T-cell (primary cell): ENCODE measurements at regions not wholly inside any gene's neighbourhood (a gene's known extent, or its start where the extent isn't known, plus 50 kb on each side); places are given as distances from the start of the nearest gene placed in this dataset.
"Not testable (repeated sequence)": the region's sequence is repeated elsewhere in the genome, so short reads cannot be mapped to it uniquely, and the experiment has no call there.

Experiments
- ATAC-seq, 4 experiments: fragments of 200-7000 bp in 3 of 4; fragments of 150-1000 bp in 1 of 4; cut with Tn5 transposase; replicated peaks in 1 of 4; 1 replicate in 3 of 4; 2 replicates in 1 of 4; pipeline ENCODE4 v1.10.0; 2021; ENCODE audit warnings: moderate library complexity in 3 of 4, mild to moderate bottlenecking in 2 of 4, moderate number of reproducible peaks in 1 of 4
- CTCF ChIA-PET, 2 donors: fragments of 300-600 bp; sonication (Branson Sonifier 250); formaldehyde crosslinking; loops; one replicate each; lab custom pipeline; 2022; ENCODE audit warnings: antibody characterized with exemption in 2 of 2; lab: Charles Lee
- POLR2A ChIA-PET, 2 donors: fragments of 300-600 bp; sonication (Branson Sonifier 250); formaldehyde crosslinking; loops; one replicate each; lab custom pipeline; 2022; ENCODE audit warnings: antibody characterized with exemption in 2 of 2; lab: Charles Lee
- DNase-seq, 35 experiments: peaks; one replicate each; pipeline versions ENCODE4 v3.0.0 to v3.0.0-alpha.2; 2013 to 2023
- H3K27ac ChIP-seq: one replicate; pipeline ENCODE4 v1.5.1; 2013; ENCODE audit warnings: low read length
- H3K27me3 ChIP-seq, 2 experiments: replicated peaks in 1 of 2; 1 replicate in 1 of 2; 2 replicates in 1 of 2; pipeline versions ENCODE4 v1.6.1 to v1.7.0; 2013; ENCODE audit warnings: low read length in 1 of 2, mixed read lengths in 1 of 2; ENCODE audit not compliant: control insufficient read depth in 2 of 2, insufficient read depth in 2 of 2; ENCODE audit errors: extremely low read depth in 1 of 2
- H3K36me3 ChIP-seq, 2 donors: 1 replicate in 1 of 2; 2 replicates in 1 of 2; pipeline versions ENCODE4 v1.6.1 to v1.7.0; 2013; ENCODE audit warnings: low read length in 1 of 2; ENCODE audit not compliant: control insufficient read depth in 2 of 2, insufficient read depth in 1 of 2; ENCODE audit errors: extremely low read depth in 1 of 2
- H3K4me1 ChIP-seq, 2 experiments: 1 replicate in 1 of 2; 2 replicates in 1 of 2; pipeline versions ENCODE4 v1.6.1 to v1.7.0; 2013; ENCODE audit warnings: low read length in 2 of 2, mixed read lengths in 1 of 2; ENCODE audit not compliant: insufficient read depth in 2 of 2, control insufficient read depth in 1 of 2; ENCODE audit errors: extremely low read depth in 1 of 2
- H3K4me3 ChIP-seq, 2 donors: 1 replicate in 1 of 2; 2 replicates in 1 of 2; pipeline versions ENCODE4 v1.5.1 to v1.7.0; 2013; ENCODE audit warnings: mild to moderate bottlenecking in 2 of 2, low read length in 1 of 2, moderate library complexity in 1 of 2; ENCODE audit not compliant: control insufficient read depth in 1 of 2; ENCODE audit errors: extremely low read depth in 1 of 2
- H3K9me3 ChIP-seq: 2 replicates; pipeline ENCODE4 v1.7.0; 2013
- H3K27ac Mint-ChIP-seq, 2 donors: one replicate each; pipeline ENCODE4 v1.8.0; 2020 to 2021; ENCODE audit warnings: mild to moderate bottlenecking in 2 of 2, mixed read lengths in 2 of 2
- H3K27me3 Mint-ChIP-seq, 2 donors: one replicate each; pipeline ENCODE4 v1.8.0; 2021 to 2022; ENCODE audit warnings: mixed read lengths in 2 of 2
- H3K36me3 Mint-ChIP-seq: one replicate; pipeline ENCODE4 v1.8.0; 2021; ENCODE audit warnings: mixed read lengths
- H3K4me1 Mint-ChIP-seq, 3 donors: one replicate each; pipeline ENCODE4 v1.8.0; 2020 to 2022; ENCODE audit warnings: mixed read lengths in 3 of 3, mild to moderate bottlenecking in 1 of 3
- H3K4me3 Mint-ChIP-seq, 3 donors: one replicate each; pipeline ENCODE4 v1.8.0; 2020 to 2022; ENCODE audit warnings: mild to moderate bottlenecking in 3 of 3, mixed read lengths in 3 of 3, moderate library complexity in 3 of 3
- H3K9me3 Mint-ChIP-seq, 3 donors: one replicate each; pipeline ENCODE4 v1.8.0; 2020 to 2022; ENCODE audit warnings: mixed read lengths in 3 of 3
- WGBS: methylation state at CpG from one replicate; pipeline ENCODE4 v1.1.5; 2013; ENCODE audit warnings: missing lambda C conversion rate; ENCODE audit not compliant: insufficient coverage; 5-methylcytosine and 5-hydroxymethylcytosine counted together

DNA sequence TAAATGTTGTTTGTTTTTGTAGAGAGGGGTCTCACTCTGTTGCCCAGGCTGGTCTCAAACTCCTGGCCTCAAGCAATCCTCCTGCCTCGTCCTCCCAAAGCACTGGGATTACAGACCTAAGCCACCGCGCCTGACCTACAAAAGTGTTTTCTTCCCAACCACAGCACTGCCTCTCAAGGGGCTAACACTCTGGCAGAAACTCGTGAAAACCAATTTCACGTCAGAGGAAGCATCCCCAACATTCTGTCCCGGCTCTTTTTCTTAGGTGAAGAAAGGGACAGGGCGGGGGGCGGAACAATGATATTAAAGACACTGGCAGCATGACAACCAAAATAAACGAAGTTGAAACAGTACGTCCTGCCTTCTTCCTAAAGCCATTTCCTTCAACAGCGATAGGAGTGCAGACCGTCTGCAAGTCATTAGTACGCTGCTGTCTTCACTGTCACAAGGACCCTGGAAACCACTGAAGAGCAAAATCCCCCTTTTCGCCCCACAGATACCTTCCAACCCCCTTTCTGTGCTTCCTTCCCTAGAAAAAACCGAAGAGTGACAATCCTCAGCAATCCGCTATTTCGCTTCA lies 79.5 kb upstream of the NBPF20 start:
- H3K27me3 ChIP-seq, H3K27me3 Mint-ChIP-seq, H3K4me1 Mint-ChIP-seq, H3K4me3 Mint-ChIP-seq, H3K27ac ChIP-seq, H3K27ac Mint-ChIP-seq, POLR2A ChIA-PET, DNase-seq, H3K4me3 ChIP-seq, H3K36me3 Mint-ChIP-seq, H3K4me1 ChIP-seq, CTCF ChIA-PET, H3K9me3 Mint-ChIP-seq, H3K9me3 ChIP-seq, H3K36me3 ChIP-seq: not testable (repeated sequence)
- no CpG with 5 or more reads among the region's 17 CpGs for WGBS
- peak in 2 of 4 experiments; percentile 16 to 42 for ATAC-seq

DNA sequence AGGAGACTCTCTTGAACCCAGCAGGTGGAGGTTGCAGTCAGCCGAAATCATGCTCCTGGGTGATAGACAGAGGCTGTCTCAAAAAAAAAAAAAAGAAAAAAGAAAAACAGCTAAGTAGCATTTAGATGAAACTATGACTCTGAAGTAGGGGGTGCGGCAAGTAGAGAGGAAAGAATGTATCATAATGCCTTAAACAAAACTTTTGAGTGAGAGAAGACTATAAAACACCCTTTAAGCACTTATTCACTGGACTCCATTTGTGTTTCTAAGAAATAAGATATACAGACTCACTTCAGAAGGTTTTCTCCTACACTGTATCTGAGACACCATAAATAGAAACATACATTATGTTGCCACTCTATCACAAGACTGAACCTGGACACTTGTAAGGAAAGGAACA lies 78.9 kb upstream of the NBPF20 start:
- H3K27me3 Mint-ChIP-seq, H3K27ac ChIP-seq, H3K4me3 ChIP-seq, H3K36me3 Mint-ChIP-seq, POLR2A ChIA-PET, H3K9me3 ChIP-seq, CTCF ChIA-PET, H3K27me3 ChIP-seq, H3K27ac Mint-ChIP-seq, H3K4me1 Mint-ChIP-seq, H3K9me3 Mint-ChIP-seq, H3K4me1 ChIP-seq, H3K4me3 Mint-ChIP-seq, ATAC-seq, H3K36me3 ChIP-seq, DNase-seq: not testable (repeated sequence)
- WGBS: no CpG with 5 or more reads among the region's 2 CpGs

DNA sequence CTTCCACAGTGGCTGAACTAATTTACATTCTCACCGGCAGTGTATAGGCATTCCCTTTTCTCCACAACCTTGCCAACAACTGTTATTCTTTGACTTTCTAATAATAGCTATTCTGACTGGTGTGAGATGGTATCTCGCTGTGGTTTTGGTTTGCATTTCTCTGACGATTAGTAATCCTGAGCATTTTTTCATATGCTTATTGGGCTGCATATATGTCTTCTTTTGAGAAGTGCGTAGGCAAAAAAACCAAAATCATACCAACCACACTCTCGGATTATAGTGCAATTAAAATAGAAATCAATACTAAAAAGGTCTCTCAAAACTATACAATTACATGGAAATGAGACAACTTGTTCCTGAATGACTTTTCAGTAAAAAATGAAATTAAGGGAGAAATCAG lies 74.8 kb upstream of the NBPF20 start:
- H3K4me1 Mint-ChIP-seq, H3K36me3 Mint-ChIP-seq, H3K27ac ChIP-seq, H3K27me3 ChIP-seq, H3K9me3 Mint-ChIP-seq, H3K36me3 ChIP-seq, H3K4me3 Mint-ChIP-seq, H3K27me3 Mint-ChIP-seq, ATAC-seq, DNase-seq, CTCF ChIA-PET, H3K27ac Mint-ChIP-seq, H3K4me1 ChIP-seq, H3K4me3 ChIP-seq, H3K9me3 ChIP-seq, POLR2A ChIA-PET: not testable (repeated sequence)
- no CpG with 5 or more reads among the region's 5 CpGs for WGBS

DNA sequence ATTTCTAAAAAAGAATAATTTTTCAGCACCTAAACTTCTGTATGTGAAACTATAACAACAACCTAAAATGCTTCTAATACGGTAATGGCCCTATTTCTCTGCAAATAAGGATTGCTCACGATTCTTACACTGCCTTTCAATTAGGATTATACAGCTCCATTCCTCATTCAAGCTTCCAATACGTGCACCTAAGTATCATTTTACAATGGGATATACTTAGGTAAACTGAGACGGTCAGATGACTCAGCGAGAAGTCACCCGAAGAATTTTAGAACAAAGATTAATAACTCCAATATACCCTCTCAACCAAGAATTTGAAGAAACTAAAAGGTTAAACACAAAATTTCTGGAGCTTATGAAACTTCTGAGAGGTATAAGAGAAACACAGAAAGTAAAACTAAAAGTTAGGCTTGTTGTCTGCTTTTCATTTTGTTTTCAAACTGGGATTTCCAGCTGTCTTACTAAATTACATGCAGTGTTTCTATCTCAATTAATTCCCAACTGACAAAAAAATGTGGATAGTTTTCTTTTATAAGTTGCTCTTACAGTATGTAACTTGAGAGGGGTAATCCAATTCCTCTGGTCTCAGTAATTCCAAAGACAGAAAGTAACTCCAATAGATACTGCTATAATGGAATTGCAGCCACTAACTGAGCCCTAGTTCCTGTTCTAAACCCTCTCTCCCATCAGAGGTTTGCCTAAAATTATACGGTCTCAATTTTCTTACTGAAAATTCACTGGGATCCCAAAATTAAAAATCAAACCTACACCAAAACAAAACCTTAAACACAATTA lies 69.9 kb upstream of the NBPF20 start:
- H3K27ac Mint-ChIP-seq, H3K4me3 Mint-ChIP-seq, H3K27me3 Mint-ChIP-seq, H3K27me3 ChIP-seq, H3K4me1 ChIP-seq, POLR2A ChIA-PET, H3K9me3 Mint-ChIP-seq, H3K4me1 Mint-ChIP-seq, DNase-seq, H3K27ac ChIP-seq, CTCF ChIA-PET, H3K36me3 ChIP-seq, H3K4me3 ChIP-seq, H3K9me3 ChIP-seq, ATAC-seq, H3K36me3 Mint-ChIP-seq: not testable (repeated sequence)
- WGBS: no CpG with 5 or more reads among the region's 7 CpGs

DNA sequence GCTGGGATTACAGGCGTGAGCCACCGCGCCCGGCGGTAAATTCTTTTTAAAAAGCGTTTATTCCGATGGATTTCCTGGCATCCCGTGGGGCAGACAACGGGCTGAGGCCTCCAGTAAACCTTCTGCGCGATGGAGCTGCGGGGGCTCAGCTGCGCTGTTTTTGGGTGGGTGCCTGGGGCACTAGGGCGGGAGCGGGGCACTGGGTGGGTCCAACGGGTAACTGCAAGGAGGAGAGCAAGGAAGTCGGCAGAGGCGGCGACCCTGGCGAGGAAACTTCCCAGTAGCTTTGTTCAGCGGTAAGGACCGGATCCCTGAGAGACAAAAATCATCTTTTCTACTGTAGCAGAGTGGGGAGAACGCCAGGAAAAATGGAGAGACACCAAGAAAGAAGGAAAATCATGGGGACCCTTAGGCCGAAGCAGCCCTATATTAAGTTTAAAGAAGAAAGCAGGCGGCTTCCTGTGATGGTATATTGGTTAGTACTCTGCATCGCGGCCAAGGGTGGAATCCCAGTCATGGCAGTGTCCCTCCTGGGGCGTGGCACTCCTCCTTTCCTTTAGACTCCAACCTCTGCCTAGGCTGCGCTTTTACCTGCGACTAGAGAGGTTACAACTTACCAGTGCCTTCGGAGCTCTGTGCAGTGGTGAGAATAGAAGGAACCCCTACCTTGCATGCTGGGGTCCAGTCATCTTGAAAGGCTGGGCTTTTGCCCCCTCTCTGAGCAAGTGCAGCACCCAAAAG lies 63.0 kb upstream of the NBPF20 start:
- H3K27ac Mint-ChIP-seq, H3K27me3 Mint-ChIP-seq, H3K4me3 ChIP-seq, DNase-seq, H3K4me1 Mint-ChIP-seq, H3K9me3 ChIP-seq, H3K27me3 ChIP-seq, H3K36me3 ChIP-seq, H3K36me3 Mint-ChIP-seq, H3K27ac ChIP-seq, H3K9me3 Mint-ChIP-seq, POLR2A ChIA-PET, CTCF ChIA-PET, H3K4me1 ChIP-seq, ATAC-seq: not testable (repeated sequence)
- H3K4me3 Mint-ChIP-seq: peak overlapping the region in 1 of 3 donors; percentile 62
- no CpG with 5 or more reads among the region's 31 CpGs for whole genome bisulfite sequencing

DNA sequence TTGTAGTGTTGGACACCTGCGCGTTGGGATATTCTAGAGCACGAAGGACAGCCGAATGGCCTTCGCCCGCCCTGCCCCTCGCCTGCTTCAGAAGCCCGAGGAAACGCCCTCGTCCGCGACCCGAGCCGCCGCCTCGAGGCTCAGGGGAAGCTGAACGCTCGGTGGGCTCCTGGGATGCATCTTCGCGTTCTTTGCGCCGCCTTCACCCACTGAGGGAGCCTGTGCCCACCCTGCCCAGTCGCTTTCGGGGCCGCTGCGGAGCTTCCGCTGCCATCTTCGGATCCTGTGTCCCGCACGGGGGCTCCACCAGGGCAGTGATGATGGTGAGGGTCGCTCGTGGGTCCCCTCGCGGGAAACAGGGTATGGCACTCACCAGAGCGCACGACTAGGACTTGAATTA lies 61.8 kb upstream of the NBPF20 start:
- H3K36me3 ChIP-seq, POLR2A ChIA-PET, H3K9me3 Mint-ChIP-seq, H3K27ac ChIP-seq, H3K27me3 Mint-ChIP-seq, H3K9me3 ChIP-seq, H3K4me1 Mint-ChIP-seq, DNase-seq, H3K4me1 ChIP-seq, H3K36me3 Mint-ChIP-seq, H3K27me3 ChIP-seq, H3K27ac Mint-ChIP-seq, CTCF ChIA-PET: not testable (repeated sequence)
- WGBS: no CpG with 5 or more reads among the region's 36 CpGs
- H3K4me3 Mint-ChIP-seq: peak overlapping the region; percentile 47 to 62 (median 53)
- peak overlapping the region; percentile 33 to 38 for H3K4me3 ChIP-seq
- ATAC-seq: peak in 3 of 4 experiments; percentile 13 to 56 (median 40)
